IMR-90 (cell line): ENCODE measurements at regions not wholly inside any gene's neighbourhood (a gene's known extent, or its start where the extent isn't known, plus 50 kb on each side); places are given as distances from the start of the nearest gene placed in this dataset.

ENCODE experiments used
- BHLHE40 ChIP-seq: fragments of 150-350 bp; IDR thresholded peaks from 2 replicates; pipeline ENCODE4 v1.6.1; 2016; ENCODE audit warnings: mild to moderate bottlenecking, low read depth, low read length
- CTCF ChIP-seq: conservative IDR thresholded peaks from 2 replicates; pipeline ENCODE4 v1.5.1; 2012; ENCODE audit warnings: mild to moderate bottlenecking, low read depth, low read length, improper control_type of control experiment
- POLR2A ChIP-seq: IDR thresholded peaks from 2 replicates; pipeline ENCODE4 v1.6.1; 2012; ENCODE audit warnings: mild to moderate bottlenecking, low read depth, low read length
- RAD21 ChIP-seq: IDR thresholded peaks from 2 replicates; pipeline ENCODE4 v1.6.1; 2012; ENCODE audit warnings: low read length, improper control_type of control experiment

DNA sequence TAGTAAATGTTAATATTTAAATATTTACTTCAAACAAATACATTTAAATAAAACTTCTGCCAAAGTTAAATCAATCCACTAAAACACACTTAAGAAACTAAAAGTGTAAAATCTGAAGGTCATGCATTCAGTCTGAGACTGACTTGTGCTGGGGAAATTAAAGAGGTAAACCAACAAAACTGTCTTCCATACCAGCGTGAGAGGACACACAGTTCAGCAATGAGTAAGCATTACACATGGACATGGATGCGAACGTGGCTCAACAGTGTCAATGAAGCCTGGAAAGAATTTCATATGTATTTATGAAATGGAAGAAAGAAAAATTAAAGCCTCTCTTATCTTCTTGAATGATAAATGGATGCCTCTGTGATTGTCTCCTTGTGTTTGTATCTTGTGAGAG lies 1052.3 kb downstream of the AACS start:
- TF ChIP-seq CTCF: no peak
- no peak for TF ChIP-seq POLR2A
- no peak for TF ChIP-seq RAD21
- TF ChIP-seq BHLHE40: no peak
